ENCODE measurements at regions not wholly inside any gene's neighbourhood (a gene's known extent, or its start where the extent isn't known, plus 50 kb on each side); places are given as distances from the start of the nearest gene placed in this dataset.

GRCh38 chr3:70712449-70713082, 400.1 kb upstream of the MDFIC2 start:
- WGBS (ENCODE audit: low lambda C conversion rate): 33% methylated on average over 1 of the region's 1 CpG
- H3K4me1 ChIP-seq (ENCODE audit: control insufficient read depth in 1 of 2, insufficient read depth in 2 of 2, low read depth in 1 of 2, low read length in 1 of 2): no peaks in the 10 kb centered on the region
- no peak overlapping the region for H3K9ac ChIP-seq
- TF ChIP-seq MAX (IDR thresholded peaks at IDR 0.05; ENCODE audit: low read depth): no peak
- no peak for TF ChIP-seq PBX3 (IDR thresholded peaks at IDR 0.05)
- no peak for TF ChIP-seq NRF1 (IDR thresholded peaks at IDR 0.05; ENCODE audit: low read depth, low read length)
- no peak for TF ChIP-seq YY1 (IDR thresholded peaks at IDR 0.05; ENCODE audit: low read depth)
- TF ChIP-seq ELF1 (IDR thresholded peaks at IDR 0.05): no peak
- no peak for TF ChIP-seq IRF3 (IDR thresholded peaks at IDR 0.05; ENCODE audit: low read depth, low read length)
- no peak for TF ChIP-seq GABPA (IDR thresholded peaks at IDR 0.05; ENCODE audit: low read depth)
- no peak for TF ChIP-seq NFIC (IDR thresholded peaks at IDR 0.05; ENCODE audit: borderline replicate concordance)
- TF ChIP-seq FOXJ3 (CRISPR knock-in tag; IDR thresholded peaks at IDR 0.05): no peak
- no peak for TF ChIP-seq RFX5 (IDR thresholded peaks at IDR 0.05; ENCODE audit: low read length)
- TF ChIP-seq ZBTB33 (IDR thresholded peaks at IDR 0.05; ENCODE audit: borderline replicate concordance, low read depth): no peak
- H3K27ac ChIP-seq (ENCODE audit: low read depth in 2 of 2, low read length in 1 of 2): no peak overlapping the region
- no peak for DNase-seq
- H3K9me2 ChIP-seq: no peaks in the 10 kb centered on the region
- no peaks in the 10 kb centered on the region for H3K36me3 ChIP-seq (replicated peaks in 1 of 2; ENCODE audit: control insufficient read depth in 1 of 2, insufficient read depth in 2 of 2, low read length in 1 of 2)
- H3K79me2 ChIP-seq (ENCODE audit: insufficient read depth): no peaks in the 10 kb centered on the region
- no peak overlapping the region for H2AFZ ChIP-seq (ENCODE audit: low read depth)
- ChIA-PET POLR2A (no interaction called here), CTCF (no interaction called here)
- 0 out of 2 replicates have a peak, but pooled peaks cover 4% of the 10 kb centered on the region for H3K9me3 ChIP-seq
- no peaks in the 10 kb centered on the region for H3F3A ChIP-seq (replicated peaks; ENCODE audit: insufficient read depth)
- H3K27me3 ChIP-seq (ENCODE audit: insufficient read depth): no peaks in the 10 kb centered on the region
- H3K4me3 ChIP-seq (ENCODE audit: low read depth in 2 of 2, low read length in 1 of 2): no peak overlapping the region; a peak in 1 of 4 replicates
- H4K20me1 ChIP-seq (ENCODE audit: insufficient read depth): no peaks in the 10 kb centered on the region
- H3K4me2 ChIP-seq: no peak overlapping the region

GRCh38 chr3:70703305-70704102, 391.1 kb upstream of the MDFIC2 start:
- H4K20me1 ChIP-seq (ENCODE audit: insufficient read depth): no peaks in the 10 kb centered on the region
- no peak for DNase-seq
- no peaks in the 10 kb centered on the region for H3K9me2 ChIP-seq
- ChIA-PET CTCF (no interaction called here), POLR2A (no interaction called here)
- H3K4me2 ChIP-seq: no peak overlapping the region
- no peaks in the 10 kb centered on the region for H3K79me2 ChIP-seq (ENCODE audit: insufficient read depth)
- H3F3A ChIP-seq (replicated peaks; ENCODE audit: insufficient read depth): no peaks in the 10 kb centered on the region
- H3K4me1 ChIP-seq (ENCODE audit: control insufficient read depth in 1 of 2, insufficient read depth in 2 of 2, low read depth in 1 of 2, low read length in 1 of 2): no peaks in the 10 kb centered on the region; a peak in 1 of 4 replicates
- TF ChIP-seq GATA2 (CRISPR knock-in tag; IDR thresholded peaks at IDR 0.05) (no peak), NRF1 (IDR thresholded peaks at IDR 0.05; ENCODE audit: low read depth, low read length) (no peak), MEF2A (IDR thresholded peaks at IDR 0.05; ENCODE audit: borderline replicate concordance, low read depth) (no peak), JUND (IDR thresholded peaks at IDR 0.05) (no peak), RFX5 (IDR thresholded peaks at IDR 0.05; ENCODE audit: low read length) (no peak), FOXJ3 (CRISPR knock-in tag; IDR thresholded peaks at IDR 0.05) (no peak), TEAD4 (IDR thresholded peaks at IDR 0.05; ENCODE audit: borderline replicate concordance, insufficient read depth) (no peak), SMC3 (IDR thresholded peaks at IDR 0.05; ENCODE audit: low read depth, low read length) (no peak), FOXM1 (IDR thresholded peaks at IDR 0.05; ENCODE audit: low read depth) (no peak)
- H3K4me3 ChIP-seq (ENCODE audit: low read depth in 2 of 2, low read length in 1 of 2): no peak overlapping the region
- no peaks in the 10 kb centered on the region for H3K9me3 ChIP-seq
- no peaks in the 10 kb centered on the region for H3K27me3 ChIP-seq (ENCODE audit: insufficient read depth)
- 72% methylated on average over 16 of the region's 16 CpGs for WGBS (ENCODE audit: low lambda C conversion rate)
- H3K9ac ChIP-seq: no peak overlapping the region
- H3K27ac ChIP-seq (ENCODE audit: low read depth in 2 of 2, low read length in 1 of 2): no peak overlapping the region
- H3K36me3 ChIP-seq (replicated peaks in 1 of 2; ENCODE audit: control insufficient read depth in 1 of 2, insufficient read depth in 2 of 2, low read length in 1 of 2): no peaks in the 10 kb centered on the region
- H2AFZ ChIP-seq (ENCODE audit: low read depth): no peak overlapping the region
